GM18505 (cell line): ENCODE measurements at regions not wholly inside any gene's neighbourhood (a gene's known extent, or its start where the extent isn't known, plus 50 kb on each side); places are given as distances from the start of the nearest gene placed in this dataset.

Source experiments
- ATAC-seq: cut with Tn5 transposase; IDR thresholded peaks from one replicate; pipeline ENCODE4 v1.9.1; 2021; ENCODE audit not compliant: unreplicated experiment
- POLR2A ChIP-seq: IDR thresholded peaks from 4 replicates; pipeline ENCODE4 v1.6.1; 2011; ENCODE audit warnings: borderline replicate concordance; ENCODE audit not compliant: insufficient read depth, insufficient read length; ENCODE audit errors: extremely low read depth

DNA sequence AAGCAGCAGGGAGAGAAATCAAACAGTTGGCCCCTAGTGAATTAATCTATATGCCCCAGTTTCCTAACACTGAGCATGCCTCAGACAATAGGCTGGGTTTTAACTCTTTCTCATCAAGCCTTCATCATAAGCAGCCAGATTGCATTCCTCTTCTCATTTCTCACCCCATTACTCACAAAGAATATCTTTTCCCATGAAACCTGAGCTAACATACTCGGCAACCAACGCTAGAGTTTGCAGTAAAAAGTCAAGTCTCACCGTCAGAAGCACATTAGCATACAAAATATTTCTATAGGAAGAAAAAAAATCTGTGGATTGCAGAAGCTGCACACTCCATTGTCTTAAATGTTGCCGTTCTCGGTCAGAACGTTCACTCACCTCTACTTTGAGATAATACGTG lies 429.9 kb upstream of the ARID1B start:
- TF ChIP-seq POLR2A: no peak
- ATAC-seq: no peak

DNA sequence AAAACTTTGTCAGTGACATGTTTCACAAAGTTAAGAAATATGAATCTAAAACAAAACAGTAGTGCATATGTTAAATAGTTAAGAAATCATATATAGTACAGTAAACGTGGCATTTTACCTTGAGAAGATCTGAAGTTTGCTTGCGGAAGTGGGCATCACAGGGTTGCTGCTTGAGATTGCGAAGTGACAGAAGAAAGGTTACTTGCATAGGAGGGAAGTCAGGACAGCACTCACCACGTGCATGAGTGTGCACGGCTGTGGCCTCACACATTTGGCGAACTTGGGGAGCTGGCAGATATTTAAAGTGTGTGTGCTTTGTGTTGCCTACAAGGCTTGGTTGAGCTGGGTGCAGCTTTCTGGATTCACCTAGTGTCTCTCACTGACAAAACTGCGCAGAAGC lies 431.5 kb upstream of the ARID1B start:
- TF ChIP-seq POLR2A: no peak
- no peak for ATAC-seq

DNA sequence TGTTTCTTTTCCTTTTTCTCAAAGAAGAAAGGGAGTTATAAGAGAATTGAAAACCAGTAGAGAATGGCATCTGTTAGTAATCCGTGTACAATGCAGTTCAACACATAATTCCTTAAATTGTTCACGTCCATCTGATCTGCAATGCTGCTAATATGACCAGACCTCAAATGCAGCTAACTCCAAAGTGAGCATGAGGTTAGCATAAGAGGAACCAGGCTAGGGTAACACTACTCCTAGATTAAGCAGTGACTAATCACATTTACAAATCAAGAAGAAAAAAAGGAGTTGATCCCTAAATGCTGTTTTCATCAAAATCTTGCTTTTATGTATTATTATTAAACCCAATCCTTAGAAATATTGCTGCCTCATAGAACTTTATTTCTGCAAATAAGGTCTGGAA lies 432.7 kb upstream of the ARID1B start:
- no peak for TF ChIP-seq POLR2A
- ATAC-seq: no peak

DNA sequence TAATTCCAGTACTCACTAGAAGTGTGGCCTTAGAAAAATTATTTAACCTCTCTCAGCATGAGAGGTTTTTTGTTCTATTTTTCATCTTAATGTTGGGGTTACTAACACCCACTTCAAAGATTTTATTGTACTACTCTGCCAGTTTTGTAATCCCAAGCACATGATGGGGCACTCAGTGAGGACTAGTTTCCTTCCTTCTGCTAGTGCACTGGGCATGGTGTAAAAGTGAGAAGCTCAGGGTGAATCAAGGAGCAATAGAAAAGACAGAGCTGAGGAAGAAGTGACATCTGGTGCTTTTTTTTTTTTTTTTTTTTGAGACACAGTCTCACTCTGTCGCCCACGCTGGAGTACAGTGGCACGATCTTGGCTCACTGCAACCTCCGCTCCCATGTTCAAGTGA lies 439.4 kb upstream of the ARID1B start:
- TF ChIP-seq POLR2A: no peak
- ATAC-seq: no peak

DNA sequence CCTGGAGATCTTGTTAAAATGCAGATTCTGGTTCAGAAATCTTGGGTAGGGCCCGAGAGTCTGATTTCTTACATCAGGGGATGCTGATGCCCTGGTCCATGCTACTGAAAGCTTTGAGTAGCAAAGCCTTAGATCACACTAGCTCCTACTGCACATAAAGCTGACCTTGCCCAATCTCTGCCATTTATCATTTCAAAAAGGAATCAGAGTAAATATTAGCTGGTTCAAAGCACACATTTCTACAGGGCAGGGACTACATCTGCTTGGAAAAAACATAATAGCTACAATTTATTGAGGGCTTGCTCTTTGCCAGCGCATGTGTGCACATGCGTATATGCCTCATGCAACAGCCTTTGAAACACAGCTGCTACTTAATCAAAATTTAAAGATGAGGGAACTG lies 440.4 kb upstream of the ARID1B start:
- TF ChIP-seq POLR2A: no peak
- ATAC-seq: no peak

DNA sequence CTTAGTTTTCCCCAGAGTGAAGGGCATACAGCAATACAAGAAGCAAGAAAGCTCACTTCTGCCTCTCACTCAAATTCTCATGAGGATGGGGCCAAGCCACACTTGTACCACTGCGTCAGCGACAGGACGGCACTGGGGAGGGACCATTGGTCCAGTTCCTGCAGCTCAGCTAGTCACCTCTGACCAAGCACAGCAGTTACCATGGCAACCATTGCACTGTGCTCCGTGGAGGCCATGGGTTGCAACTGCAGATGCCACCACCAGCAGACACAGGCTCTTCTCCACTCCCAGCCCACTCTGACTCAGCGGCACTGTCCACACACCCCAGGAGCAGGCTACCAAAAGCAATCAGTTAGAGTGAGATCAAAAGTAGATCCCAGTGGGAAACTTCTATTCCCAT lies 441.1 kb upstream of the ARID1B start:
- no peak for ATAC-seq
- TF ChIP-seq POLR2A: no peak

DNA sequence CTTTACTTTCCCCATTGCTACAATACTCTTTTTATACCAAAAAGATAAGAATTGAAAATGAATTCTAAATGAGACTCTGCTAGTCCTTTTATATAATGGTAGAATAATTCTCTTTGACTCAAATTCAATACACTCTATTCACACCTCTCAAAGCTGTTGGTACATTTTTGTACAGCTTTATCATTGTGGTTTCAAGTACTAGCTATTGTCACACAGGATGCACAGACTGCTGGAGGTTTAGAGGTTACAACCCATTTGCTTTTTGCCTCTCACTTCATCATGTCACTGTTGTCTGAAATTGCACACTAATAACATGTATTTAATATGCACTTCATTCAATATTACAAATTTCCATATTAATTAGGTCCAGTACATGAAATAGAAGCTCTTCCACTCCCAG lies 442.2 kb upstream of the ARID1B start:
- ATAC-seq: no peak
- no peak for TF ChIP-seq POLR2A

DNA sequence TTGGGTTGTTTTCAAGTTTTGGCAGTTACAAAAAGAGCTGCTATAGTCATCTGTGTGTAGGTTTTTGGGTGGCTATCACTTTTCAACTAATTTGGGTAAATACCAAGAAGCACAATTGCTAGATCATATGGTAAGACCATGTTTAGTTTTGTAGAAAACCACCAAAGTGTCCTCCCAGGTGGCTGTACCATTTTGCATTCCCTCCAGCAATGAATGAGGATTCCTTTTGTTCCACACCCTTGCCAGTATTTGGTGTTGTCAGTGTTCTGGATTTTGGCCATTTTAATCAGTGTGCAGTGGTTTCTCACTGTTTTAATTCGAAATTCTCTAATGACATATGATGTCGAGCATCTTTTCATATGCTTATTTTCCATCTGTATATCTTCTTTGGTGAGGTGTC lies 457.5 kb upstream of the ARID1B start:
- ATAC-seq: no peak
- no peak for TF ChIP-seq POLR2A

DNA sequence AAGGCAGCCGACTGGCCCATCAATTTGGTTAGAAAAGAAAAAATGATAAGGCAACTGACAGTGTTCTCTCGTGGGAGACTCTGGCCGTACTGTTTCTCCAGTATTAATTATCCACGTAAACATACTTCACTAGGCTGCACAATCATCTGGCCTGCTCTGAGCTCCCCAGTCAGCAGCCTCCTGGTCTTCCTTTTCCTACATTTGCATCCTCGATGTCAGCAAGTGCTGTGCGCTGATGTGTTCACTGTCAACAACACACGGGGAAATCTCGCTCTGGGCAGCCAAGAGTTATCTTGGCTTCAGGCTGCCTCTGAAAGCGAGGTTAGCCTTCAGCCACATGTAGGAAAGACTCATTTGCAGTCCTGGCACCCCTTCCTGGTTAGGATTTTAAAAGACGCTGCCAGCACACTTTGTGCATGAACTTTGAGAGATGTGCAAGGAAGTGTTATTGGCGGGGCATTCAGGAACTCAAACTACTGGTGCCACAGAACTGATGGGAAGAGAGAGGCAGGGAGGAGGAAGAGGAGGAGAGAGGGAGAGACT lies 460.5 kb upstream of the ARID1B start:
- TF ChIP-seq POLR2A: no peak
- ATAC-seq: no peak

DNA sequence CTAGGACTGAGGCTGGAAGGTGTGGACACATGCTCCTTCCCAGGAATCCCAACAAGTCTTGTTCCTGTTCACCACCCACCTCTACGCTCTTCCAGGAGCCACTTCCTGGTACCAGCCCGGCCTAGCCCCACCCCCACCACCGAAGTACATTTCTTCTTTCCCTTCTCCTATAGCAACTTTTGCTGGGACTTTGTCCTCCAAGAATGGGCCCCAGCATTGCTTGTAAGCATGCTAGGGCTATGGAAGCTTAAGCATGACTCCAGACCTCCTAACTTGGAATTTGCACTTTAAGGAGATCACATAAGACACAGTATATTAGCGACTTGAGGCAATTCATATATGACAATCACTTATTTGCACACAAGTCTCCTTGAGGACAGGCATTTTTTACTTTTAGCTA lies 462.0 kb upstream of the ARID1B start:
- no peak for ATAC-seq
- TF ChIP-seq POLR2A: no peak

DNA sequence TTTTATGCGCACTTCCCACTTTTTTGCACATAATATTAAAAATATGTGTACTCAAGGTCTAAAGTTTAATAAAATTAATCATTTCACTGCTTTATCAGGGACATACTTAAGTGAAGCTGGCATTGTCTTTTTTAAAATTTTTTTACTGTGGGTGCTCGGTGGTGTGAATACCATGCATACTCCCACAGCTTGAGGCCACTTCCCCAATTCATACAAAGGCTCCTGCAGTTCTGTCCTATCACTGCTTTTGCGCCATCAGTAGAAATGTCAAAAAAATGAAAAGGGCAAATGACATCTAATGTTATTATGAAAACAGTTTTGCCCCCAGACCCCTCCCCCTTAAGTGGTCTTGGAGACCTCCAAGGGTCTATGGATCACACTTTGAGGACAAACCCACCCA lies 464.1 kb upstream of the ARID1B start:
- ATAC-seq: no peak
- no peak for TF ChIP-seq POLR2A

DNA sequence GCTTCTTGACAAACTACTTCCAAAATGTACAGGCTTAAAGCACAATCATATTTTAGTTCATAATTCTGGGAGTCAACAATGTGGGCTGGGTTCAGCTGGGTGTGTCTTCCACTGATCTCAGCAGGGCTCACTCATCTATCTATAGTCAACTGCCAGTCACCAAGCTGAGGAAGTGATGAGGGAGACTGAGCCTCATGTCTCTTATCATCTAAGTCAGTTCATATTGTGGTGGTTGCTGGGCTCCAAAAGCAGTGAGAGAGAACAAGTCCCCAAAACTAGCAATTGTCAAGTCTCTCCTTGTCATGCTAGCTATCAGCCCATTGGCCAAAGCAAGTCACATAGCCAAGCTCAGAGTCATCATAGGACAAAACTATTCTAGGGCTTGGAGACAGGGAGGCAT lies 465.9 kb upstream of the ARID1B start:
- ATAC-seq: no peak
- TF ChIP-seq POLR2A: no peak

DNA sequence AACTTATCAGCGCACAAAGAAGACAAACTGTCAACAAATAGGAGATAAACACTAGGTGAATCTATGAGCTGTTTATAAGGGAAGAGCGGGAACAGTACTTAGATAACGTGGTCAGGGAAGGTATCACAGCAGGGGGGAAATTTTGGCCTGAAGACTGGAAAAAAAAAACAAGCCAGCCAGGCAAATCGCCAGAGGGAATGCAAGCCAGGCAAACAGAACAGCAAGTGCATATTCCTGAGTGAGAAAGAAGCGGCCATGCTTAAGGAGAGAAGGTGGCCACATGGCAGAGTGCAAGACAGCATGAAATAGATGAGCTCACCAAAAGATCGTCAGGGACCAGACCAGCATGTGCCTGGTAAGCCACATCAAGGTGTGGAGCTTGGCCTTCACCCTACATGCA lies 466.5 kb upstream of the ARID1B start:
- no peak for ATAC-seq
- TF ChIP-seq POLR2A: no peak

DNA sequence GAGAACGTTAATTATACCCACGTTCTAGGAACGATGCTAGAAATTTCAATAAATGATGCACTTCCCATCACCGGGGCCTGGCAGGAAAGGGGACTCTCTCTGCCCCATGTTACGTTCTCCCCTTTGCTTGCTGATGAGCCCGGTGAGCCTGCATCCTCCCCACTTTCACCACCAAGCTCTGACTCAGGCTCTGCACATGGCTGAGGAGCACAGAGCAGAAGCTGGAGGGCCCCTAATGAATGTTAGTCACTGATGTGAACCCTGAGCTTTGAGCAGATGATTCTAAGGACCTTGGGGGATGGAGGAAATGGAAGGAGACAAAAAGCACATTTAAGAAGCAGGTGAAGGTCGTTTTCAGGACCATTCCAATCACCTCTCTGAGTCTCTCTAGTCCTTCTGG lies 468.2 kb upstream of the ARID1B start:
- no peak for ATAC-seq
- TF ChIP-seq POLR2A: no peak

DNA sequence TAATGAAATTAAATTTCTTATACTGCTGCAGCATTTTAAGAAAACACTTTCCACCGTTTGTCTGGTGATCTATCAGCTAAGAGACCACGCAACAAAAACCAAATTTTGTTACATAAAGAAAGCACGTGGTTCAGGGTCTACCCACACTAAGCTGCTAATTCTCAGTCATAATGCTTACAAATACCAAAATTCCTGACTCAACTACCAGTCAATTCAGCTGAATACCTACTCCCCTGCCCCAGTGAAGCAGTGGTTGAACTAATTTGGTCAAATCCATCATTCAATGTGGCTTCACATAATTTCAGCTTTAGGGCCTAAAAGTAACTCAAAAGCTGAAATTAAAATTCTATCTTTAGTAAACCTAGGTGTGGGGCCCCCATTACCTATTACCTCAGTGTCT lies 468.6 kb upstream of the ARID1B start:
- no peak for ATAC-seq
- TF ChIP-seq POLR2A: no peak
